ENCODE measurements at regions not wholly inside any gene's neighbourhood (a gene's known extent, or its start where the extent isn't known, plus 50 kb on each side); places are given as distances from the start of the nearest gene placed in this dataset.

DNA sequence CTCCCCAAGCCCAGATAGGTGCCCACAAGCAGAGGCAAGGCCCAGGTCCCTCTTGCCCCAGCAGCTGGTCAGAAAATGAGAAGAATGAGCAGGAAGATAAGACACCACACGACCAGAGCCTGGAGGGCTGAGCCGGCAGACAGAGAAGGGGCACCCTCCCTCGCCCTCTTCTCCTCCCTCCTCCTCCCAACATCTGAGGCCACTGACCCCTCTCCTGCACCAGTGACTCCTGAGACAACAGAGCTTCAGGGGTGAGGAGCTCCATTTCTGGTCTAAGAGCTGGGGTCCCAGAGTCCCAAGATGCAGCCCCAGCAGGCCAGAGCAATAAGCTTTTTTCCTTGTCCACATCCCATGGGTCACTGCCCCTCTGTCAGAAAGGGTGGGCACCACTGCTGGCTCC, 159.2 kb downstream of the TRIM29 start:
- no peak for TF ChIP-seq JUNB (IDR thresholded peaks at IDR 0.05)
- no peak for TF ChIP-seq SMC3 (IDR thresholded peaks at IDR 0.05; ENCODE audit: borderline replicate concordance, low read length)
- no peak for TF ChIP-seq ASH2L (IDR thresholded peaks at IDR 0.05; ENCODE audit: borderline replicate concordance, low read depth)
- TF ChIP-seq PRDM15 (CRISPR knock-in tag; IDR thresholded peaks at IDR 0.05) = no peak
- no peak for TF ChIP-seq MXI1 (IDR thresholded peaks at IDR 0.05; ENCODE audit: low read depth, low read length)
- no peak for TF ChIP-seq E4F1 (IDR thresholded peaks at IDR 0.05; ENCODE audit: borderline replicate concordance, partially characterized antibody)
- TF ChIP-seq POLR2A (IDR thresholded peaks at IDR 0.05; ENCODE audit: low read depth, low read length) = no peak
- TF ChIP-seq MTA3 (IDR thresholded peaks at IDR 0.05; ENCODE audit: borderline replicate concordance, low read length) = no peak
- TF ChIP-seq ZNF592 (IDR thresholded peaks at IDR 0.05) = no peak
- no peak for TF ChIP-seq MYC (IDR thresholded peaks at IDR 0.05; ENCODE audit: insufficient read depth, insufficient read length, insufficient replicate concordance, low read length, severe bottlenecking)
- TF ChIP-seq, protein P1, sequence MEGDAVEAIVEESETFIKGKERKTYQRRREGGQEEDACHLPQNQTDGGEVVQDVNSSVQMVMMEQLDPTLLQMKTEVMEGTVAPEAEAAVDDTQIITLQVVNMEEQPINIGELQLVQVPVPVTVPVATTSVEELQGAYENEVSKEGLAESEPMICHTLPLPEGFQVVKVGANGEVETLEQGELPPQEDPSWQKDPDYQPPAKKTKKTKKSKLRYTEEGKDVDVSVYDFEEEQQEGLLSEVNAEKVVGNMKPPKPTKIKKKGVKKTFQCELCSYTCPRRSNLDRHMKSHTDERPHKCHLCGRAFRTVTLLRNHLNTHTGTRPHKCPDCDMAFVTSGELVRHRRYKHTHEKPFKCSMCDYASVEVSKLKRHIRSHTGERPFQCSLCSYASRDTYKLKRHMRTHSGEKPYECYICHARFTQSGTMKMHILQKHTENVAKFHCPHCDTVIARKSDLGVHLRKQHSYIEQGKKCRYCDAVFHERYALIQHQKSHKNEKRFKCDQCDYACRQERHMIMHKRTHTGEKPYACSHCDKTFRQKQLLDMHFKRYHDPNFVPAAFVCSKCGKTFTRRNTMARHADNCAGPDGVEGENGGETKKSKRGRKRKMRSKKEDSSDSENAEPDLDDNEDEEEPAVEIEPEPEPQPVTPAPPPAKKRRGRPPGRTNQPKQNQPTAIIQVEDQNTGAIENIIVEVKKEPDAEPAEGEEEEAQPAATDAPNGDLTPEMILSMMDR (IDR thresholded peaks at IDR 0.05 in 2 of 3, conservative IDR thresholded peaks at IDR 0.05 in 1 of 3; ENCODE audit: control insufficient read depth in 2 of 3, extremely low read depth in 1 of 3, insufficient read depth in 1 of 3, low read depth in 3 of 3, low read length in 3 of 3) = no peak
- no peak for TF ChIP-seq RAD21 (IDR thresholded peaks at IDR 0.05; ENCODE audit: insufficient read depth, low read depth, low read length)
